Trophoblast cell (in vitro differentiated cells and primary cell): ENCODE measurements at regions not wholly inside any gene's neighbourhood (a gene's known extent, or its start where the extent isn't known, plus 50 kb on each side); places are given as distances from the start of the nearest gene placed in this dataset.

Experiments
- DNase-seq, 2 donors: peaks; one replicate each; pipeline ENCODE4 v3.0.0-alpha.2; 2016
- H2AFZ ChIP-seq: 2 replicates; pipeline ENCODE4 v1.6.1; 2013; ENCODE audit warnings: low read length, moderate library complexity, mild to moderate bottlenecking; ENCODE audit not compliant: insufficient read depth, poor library complexity
- H2AK5ac ChIP-seq: 2 replicates; pipeline ENCODE4 v1.6.1; 2013; ENCODE audit warnings: mild to moderate bottlenecking, low read length
- H2BK120ac ChIP-seq: 2 replicates; pipeline ENCODE4 v1.6.1; 2013; ENCODE audit warnings: low read length, mild to moderate bottlenecking, moderate library complexity; ENCODE audit not compliant: insufficient read depth, poor library complexity
- H2BK12ac ChIP-seq: 2 replicates; pipeline ENCODE4 v1.6.1; 2013; ENCODE audit warnings: mild to moderate bottlenecking, low read length, moderate library complexity
- H2BK5ac ChIP-seq: 2 replicates; pipeline ENCODE4 v1.6.1; 2013; ENCODE audit warnings: low read length, low read depth, moderate library complexity, mild to moderate bottlenecking; ENCODE audit not compliant: poor library complexity
- H3K14ac ChIP-seq: 2 replicates; pipeline ENCODE4 v1.6.1; 2013; ENCODE audit warnings: mild to moderate bottlenecking, low read length
- H3K18ac ChIP-seq: 2 replicates; pipeline ENCODE4 v1.6.1; 2013; ENCODE audit warnings: mild to moderate bottlenecking, low read length
- H3K23ac ChIP-seq: 2 replicates; pipeline ENCODE4 v1.6.1; 2013; ENCODE audit warnings: low read length
- H3K27ac ChIP-seq: 2 replicates; pipeline ENCODE4 v1.5.1; 2013; ENCODE audit warnings: low read depth, mild to moderate bottlenecking, inconsistent platforms, low read length, moderate library complexity
- H3K27me3 ChIP-seq: 2 replicates; pipeline ENCODE4 v1.6.1; 2013; ENCODE audit warnings: inconsistent platforms, mild to moderate bottlenecking, low read length, moderate library complexity; ENCODE audit not compliant: insufficient read depth
- H3K36me3 ChIP-seq, 2 experiments: 1 replicate in 1 of 2; 2 replicates in 1 of 2; pipeline ENCODE4 v1.6.1; 2013; ENCODE audit warnings: low read length in 2 of 2, mild to moderate bottlenecking in 2 of 2, moderate library complexity in 1 of 2; ENCODE audit not compliant: insufficient read depth in 2 of 2, control insufficient read depth in 1 of 2
- H3K4ac ChIP-seq: 2 replicates; pipeline ENCODE4 v1.6.1; 2013; ENCODE audit warnings: low read depth, mild to moderate bottlenecking, low read length, moderate library complexity
- H3K4me1 ChIP-seq, 2 experiments: 1 replicate in 1 of 2; 2 replicates in 1 of 2; pipeline ENCODE4 v1.6.1; 2013; ENCODE audit warnings: low read length in 2 of 2, mild to moderate bottlenecking in 2 of 2, moderate library complexity in 1 of 2; ENCODE audit not compliant: insufficient read depth in 2 of 2, control insufficient read depth in 1 of 2
- H3K4me2 ChIP-seq: 2 replicates; pipeline ENCODE4 v1.6.1; 2013; ENCODE audit warnings: inconsistent platforms, mild to moderate bottlenecking, low read length, moderate library complexity
- H3K4me3 ChIP-seq: 2 replicates; pipeline ENCODE4 v1.5.1; 2013; ENCODE audit warnings: mild to moderate bottlenecking, low read depth, low read length, inconsistent platforms
- H3K79me1 ChIP-seq: one replicate; pipeline ENCODE4 v1.6.1; 2013; ENCODE audit warnings: low read length
- H3K79me2 ChIP-seq: 2 replicates; pipeline ENCODE4 v1.6.1; 2013; ENCODE audit warnings: low read length, mild to moderate bottlenecking; ENCODE audit not compliant: control insufficient read depth, insufficient read depth, poor library complexity
- H3K9ac ChIP-seq: 2 replicates; pipeline ENCODE4 v1.6.1; 2013; ENCODE audit warnings: mild to moderate bottlenecking, low read length
- H3K9me3 ChIP-seq: 2 replicates; pipeline ENCODE4 v1.6.1; 2013; ENCODE audit warnings: low read depth, mild to moderate bottlenecking, control low read depth, inconsistent platforms, low read length; ENCODE audit not compliant: insufficient read depth
- H4K12ac ChIP-seq: 2 replicates; pipeline ENCODE4 v1.6.1; 2013; ENCODE audit warnings: low read depth, mild to moderate bottlenecking, low read length, moderate library complexity
- H4K8ac ChIP-seq: 2 replicates; pipeline ENCODE4 v1.6.1; 2013; ENCODE audit warnings: low read depth, mild to moderate bottlenecking, low read length, moderate library complexity
- H4K91ac ChIP-seq: one replicate; pipeline ENCODE4 v1.6.1; 2013; ENCODE audit warnings: low read depth, mild to moderate bottlenecking, low read length, moderate library complexity
- WGBS: extraction: QIAGEN DNeasy Blood & Tissue Kit; methylation state at CpG from one replicate; pipeline ENCODE4 v1.1.7; 2013; ENCODE audit warnings: missing lambda C conversion rate; ENCODE audit not compliant: insufficient read length, insufficient coverage; ENCODE audit errors: extremely low coverage; 5-methylcytosine and 5-hydroxymethylcytosine counted together

DNA sequence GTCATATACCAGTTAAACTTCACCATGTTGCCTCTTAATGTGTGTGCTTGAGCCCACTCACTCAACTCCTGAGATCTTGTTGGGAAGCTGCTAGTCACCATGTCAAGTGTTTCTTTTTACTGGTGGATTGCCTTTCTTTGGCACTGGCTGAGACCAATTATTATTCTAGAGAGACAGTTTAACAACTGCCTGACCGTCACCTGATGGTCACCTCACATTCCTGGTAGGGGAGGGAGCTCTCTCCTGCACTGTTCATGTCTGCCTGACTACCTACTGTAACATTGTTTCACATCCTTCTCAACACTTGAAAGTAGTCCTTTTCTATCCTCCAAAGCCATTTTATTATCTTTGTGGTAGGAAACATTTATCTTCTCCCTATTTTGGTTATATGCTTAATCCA is 172.3 kb downstream of the RWDD3 start:
- Histone ChIP-seq H4K8ac (no peak overlapping the region), H2BK12ac (no peak overlapping the region), H3K36me3 (no peaks in the 10 kb centered on the region), H2AFZ (no peak overlapping the region), H2BK120ac (no peak overlapping the region), H3K4me1 (peaks cover 6 to 8% of the 10 kb centered on the region in 2 experiments), H3K4me2 (no peak overlapping the region), H4K91ac (no peak overlapping the region), H3K27ac (no peak overlapping the region), H3K4me3 (no peak overlapping the region), H3K9me3 (peaks cover 5% of the 10 kb centered on the region), H3K79me1 (no peaks in the 10 kb centered on the region), H3K14ac (no peak overlapping the region), H3K4ac (no peak overlapping the region), H2BK5ac (no peak overlapping the region), H2AK5ac (no peak overlapping the region), H3K27me3 (no peaks in the 10 kb centered on the region), H3K9ac (no peak overlapping the region), H3K18ac (no peak overlapping the region), H3K23ac (no peak overlapping the region), H3K79me2 (no peaks in the 10 kb centered on the region), H4K12ac (no peak overlapping the region)
- DNase-seq: no peak
- no CpG with 5 or more reads among the region's 1 CpG for WGBS

DNA sequence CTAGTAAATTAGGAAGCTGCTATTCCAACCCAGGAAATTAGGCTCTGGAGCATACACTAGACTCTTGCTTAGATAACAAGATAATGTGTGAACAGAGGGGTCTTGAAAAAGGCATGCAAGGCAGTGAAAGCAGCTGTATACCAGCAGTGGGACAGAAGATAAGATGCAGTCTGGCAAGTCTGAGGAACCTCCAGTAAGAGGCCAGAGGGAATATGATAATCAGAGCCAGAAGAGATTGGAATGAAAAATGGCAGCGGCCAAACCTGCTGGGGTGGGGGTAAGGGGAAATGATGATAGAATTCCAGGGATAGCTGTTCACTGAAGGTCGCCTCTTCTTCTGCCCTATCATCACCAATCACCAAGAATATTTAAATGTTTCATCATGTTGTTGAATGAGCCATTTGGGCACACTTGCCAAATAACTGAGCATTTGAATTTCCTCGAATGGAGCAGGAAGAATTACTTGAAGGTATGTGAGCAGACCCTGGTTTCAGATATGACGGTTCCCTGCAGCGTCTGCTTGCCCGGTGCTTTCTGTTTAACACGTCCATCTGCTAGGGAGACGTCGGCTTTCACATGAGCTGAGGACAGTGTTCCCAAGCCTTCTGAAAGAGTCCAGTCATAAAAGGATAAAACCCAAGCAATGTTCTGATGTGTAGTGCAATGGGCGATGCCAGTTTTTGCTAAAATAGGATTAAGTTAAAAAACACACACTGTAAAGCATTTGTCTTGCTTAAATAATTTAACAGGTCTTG is 173.3 kb downstream of the RWDD3 start:
- Histone ChIP-seq H3K36me3 (no peaks in the 10 kb centered on the region), H2AFZ (no peak overlapping the region), H3K4me3 (no peak overlapping the region), H3K23ac (no peak overlapping the region), H2AK5ac (no peak overlapping the region), H2BK120ac (no peak overlapping the region), H3K4me1 (peaks cover 6 to 8% of the 10 kb centered on the region in 2 experiments), H4K12ac (no peak overlapping the region), H3K18ac (no peak overlapping the region), H3K9ac (no peak overlapping the region), H3K27ac (no peak overlapping the region), H2BK5ac (no peak overlapping the region), H3K4ac (no peak overlapping the region), H3K79me1 (no peaks in the 10 kb centered on the region), H3K4me2 (peak overlapping the region; percentile 37), H3K9me3 (peaks cover 5% of the 10 kb centered on the region), H3K14ac (no peak overlapping the region), H3K79me2 (no peaks in the 10 kb centered on the region), H3K27me3 (no peaks in the 10 kb centered on the region), H4K91ac (no peak overlapping the region), H2BK12ac (no peak overlapping the region), H4K8ac (no peak overlapping the region)
- DNase-seq: peak; percentile 38 to 47
- no CpG with 5 or more reads among the region's 10 CpGs for WGBS

DNA sequence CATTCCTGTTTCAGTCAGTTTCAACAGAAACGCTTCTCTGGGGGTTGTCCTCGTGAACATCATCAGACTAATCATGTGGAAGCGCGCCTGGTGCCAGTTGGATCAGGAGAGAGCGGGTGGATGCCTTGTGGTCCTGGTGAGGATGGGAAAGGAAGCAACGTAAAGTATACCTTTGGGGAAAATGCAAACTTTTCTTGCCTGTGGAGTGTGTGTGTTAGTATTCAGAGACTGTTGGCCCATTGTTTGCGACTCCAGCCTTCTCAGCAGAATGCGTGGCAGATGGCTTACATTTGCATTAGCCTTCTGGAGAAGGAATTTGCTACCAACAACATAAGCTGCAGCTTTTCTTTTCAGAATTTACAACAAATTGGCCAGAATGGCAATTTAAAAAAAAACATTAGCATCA is 173.9 kb downstream of the RWDD3 start:
- Histone ChIP-seq H2AFZ (no peak overlapping the region), H3K27ac (no peak overlapping the region), H3K18ac (no peak overlapping the region), H3K79me1 (no peaks in the 10 kb centered on the region), H3K9ac (no peak overlapping the region), H3K23ac (no peak overlapping the region), H2BK12ac (no peak overlapping the region), H4K12ac (no peak overlapping the region), H3K9me3 (peaks cover 5% of the 10 kb centered on the region), H4K8ac (no peak overlapping the region), H3K4me1 (peaks cover 6 to 8% of the 10 kb centered on the region in 2 experiments), H2BK5ac (no peak overlapping the region), H3K14ac (no peak overlapping the region), H3K4me2 (peak overlapping the region; percentile 22), H2BK120ac (no peak overlapping the region), H3K36me3 (no peaks in the 10 kb centered on the region), H3K79me2 (no peaks in the 10 kb centered on the region), H3K27me3 (no peaks in the 10 kb centered on the region), H2AK5ac (no peak overlapping the region), H3K4me3 (no peak overlapping the region), H3K4ac (no peak overlapping the region), H4K91ac (no peak overlapping the region)
- no CpG with 5 or more reads among the region's 8 CpGs for WGBS
- DNase-seq: no peak

DNA sequence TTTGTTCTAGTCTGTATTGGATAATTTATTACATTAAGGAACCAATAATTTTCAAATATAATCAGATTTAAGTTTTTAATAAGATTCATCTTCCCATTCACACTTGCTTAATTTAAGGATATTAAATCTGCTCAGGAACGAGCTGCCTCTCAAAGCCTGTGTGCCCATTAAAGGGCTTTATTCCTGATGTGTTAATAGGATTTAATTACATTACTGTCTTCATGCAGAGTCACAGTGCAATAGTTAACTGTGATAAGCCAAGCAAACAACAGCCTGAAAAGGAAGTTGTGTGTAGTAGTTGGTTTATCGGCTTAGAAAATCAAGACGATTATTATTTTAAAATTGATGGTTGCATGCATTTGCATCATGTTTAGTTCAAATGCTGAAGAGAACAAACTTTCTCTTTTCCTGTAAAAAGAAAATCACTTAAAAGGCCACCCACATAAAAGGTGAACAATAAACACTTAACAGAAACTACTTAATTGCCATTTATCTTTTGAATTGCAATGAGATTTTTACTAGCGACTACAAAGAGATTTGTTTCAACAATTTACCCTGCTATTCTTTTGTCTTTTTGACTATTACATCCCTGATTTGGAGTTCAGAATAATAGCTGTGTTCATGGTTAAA is 174.6 kb downstream of the RWDD3 start:
- H3K4me2 ChIP-seq: no peak overlapping the region
- H4K91ac ChIP-seq: no peak overlapping the region
- H3K79me1 ChIP-seq: no peaks in the 10 kb centered on the region
- no peak overlapping the region for H3K27ac ChIP-seq
- no peak for DNase-seq
- H3K14ac ChIP-seq: no peak overlapping the region
- H3K18ac ChIP-seq: no peak overlapping the region
- H3K23ac ChIP-seq: no peak overlapping the region
- H3K36me3 ChIP-seq: no peaks in the 10 kb centered on the region
- H4K12ac ChIP-seq: no peak overlapping the region
- H3K4me3 ChIP-seq: no peak overlapping the region
- no peak overlapping the region for H2AK5ac ChIP-seq
- no peak overlapping the region for H2BK120ac ChIP-seq
- H3K4ac ChIP-seq: no peak overlapping the region
- no peaks in the 10 kb centered on the region for H3K79me2 ChIP-seq
- peaks cover 6 to 8% of the 10 kb centered on the region in 2 experiments for H3K4me1 ChIP-seq
- peaks cover 5% of the 10 kb centered on the region for H3K9me3 ChIP-seq
- WGBS: no CpG with 5 or more reads among the region's 4 CpGs
- no peak overlapping the region for H2AFZ ChIP-seq
- H3K9ac ChIP-seq: no peak overlapping the region
- H4K8ac ChIP-seq: no peak overlapping the region
- no peaks in the 10 kb centered on the region for H3K27me3 ChIP-seq
- no peak overlapping the region for H2BK5ac ChIP-seq
- no peak overlapping the region for H2BK12ac ChIP-seq
